ENCODE measurements at regions not wholly inside any gene's neighbourhood (a gene's known extent, or its start where the extent isn't known, plus 50 kb on each side); places are given as distances from the start of the nearest gene placed in this dataset.

DNA sequence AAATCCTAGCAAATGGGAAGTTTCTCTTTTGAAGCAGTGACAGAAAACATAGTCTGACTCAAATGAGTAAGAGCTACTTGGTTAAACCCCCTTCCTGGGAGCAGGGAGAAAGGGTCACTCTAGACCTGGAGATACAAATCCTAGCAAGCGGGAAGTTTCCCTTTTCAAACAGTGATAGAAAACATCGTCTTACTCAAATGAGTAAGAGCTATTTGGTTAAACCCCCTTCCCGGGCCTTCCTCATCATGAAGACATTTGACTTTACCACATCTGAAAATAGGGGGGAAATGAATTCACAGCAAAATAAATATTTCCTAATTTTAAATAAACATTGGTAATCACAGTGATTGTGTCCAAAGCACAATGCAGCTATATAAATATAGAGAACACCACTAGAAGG is 79.2 kb downstream of the FOXB1 start:
- H3K9ac ChIP-seq (ENCODE audit: low read depth, low read length) = no peak overlapping the region
- H3K9me3 ChIP-seq (ENCODE audit: control insufficient read depth, insufficient read depth, low read length) = no peaks in the 10 kb centered on the region
- H3K36me3 ChIP-seq (ENCODE audit: insufficient read depth, low read length) = no peaks in the 10 kb centered on the region
- no peaks in the 10 kb centered on the region for H3K4me1 ChIP-seq (ENCODE audit: insufficient read depth, low read length)

DNA sequence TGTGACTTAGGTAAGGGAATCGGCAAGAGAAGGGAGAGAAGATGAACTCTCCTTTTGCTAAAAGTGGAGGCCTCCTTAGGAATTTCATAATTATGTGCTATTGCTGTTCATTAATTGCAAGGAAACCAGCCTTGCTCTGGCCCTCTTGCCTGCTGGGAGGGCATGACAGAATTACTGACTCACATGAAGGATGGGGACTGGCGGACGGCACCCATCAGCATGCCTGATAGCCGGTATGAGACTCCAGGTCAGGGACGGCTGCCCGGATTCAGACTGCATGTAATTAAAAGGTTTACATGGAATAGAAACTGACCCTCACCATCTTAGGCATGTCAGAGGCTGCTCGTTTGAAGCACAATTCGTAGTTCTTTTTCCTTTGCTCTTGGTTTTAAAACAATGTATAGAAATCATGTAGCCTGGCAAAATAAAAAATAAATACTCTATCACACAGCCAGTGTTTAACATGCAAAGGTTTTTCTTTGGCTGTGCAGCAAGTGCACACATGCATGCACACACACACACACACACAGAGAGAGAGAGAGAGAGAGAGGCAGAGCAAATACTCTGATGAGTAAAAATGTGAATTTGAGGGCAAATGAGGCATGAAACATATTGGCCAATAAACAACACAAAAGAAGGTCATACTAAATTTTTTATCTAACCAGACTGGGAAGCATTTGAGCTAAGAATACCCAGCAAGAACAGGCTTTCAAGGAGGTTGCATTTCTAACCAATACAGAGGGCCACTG is 82.7 kb downstream of the FOXB1 start:
- no peaks in the 10 kb centered on the region for H3K9me3 ChIP-seq (ENCODE audit: control insufficient read depth, insufficient read depth, low read length)
- no peaks in the 10 kb centered on the region for H3K36me3 ChIP-seq (ENCODE audit: insufficient read depth, low read length)
- no peaks in the 10 kb centered on the region for H3K4me1 ChIP-seq (ENCODE audit: insufficient read depth, low read length)
- H3K9ac ChIP-seq (ENCODE audit: low read depth, low read length) = no peak overlapping the region

DNA sequence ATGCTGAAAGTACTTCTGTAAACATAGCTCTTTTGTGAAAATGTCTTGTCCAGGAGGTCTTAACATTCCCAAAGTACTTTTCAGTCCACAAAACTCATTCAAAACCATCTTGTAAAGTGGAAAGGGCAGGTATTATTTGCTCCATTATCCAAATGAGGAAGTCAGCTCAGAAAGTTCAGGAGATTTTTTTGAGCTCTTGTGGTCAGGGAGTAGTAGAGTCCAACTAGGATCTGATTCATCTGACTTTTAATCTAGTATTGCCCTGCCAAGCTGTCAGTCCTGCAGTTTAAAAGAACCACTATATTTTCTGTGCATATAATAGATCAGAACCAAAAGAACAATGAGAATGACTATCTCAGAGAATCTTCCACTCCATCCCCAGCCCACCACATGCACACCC is 83.5 kb downstream of the FOXB1 start:
- H3K36me3 ChIP-seq (ENCODE audit: insufficient read depth, low read length) = no peaks in the 10 kb centered on the region
- H3K9me3 ChIP-seq (ENCODE audit: control insufficient read depth, insufficient read depth, low read length) = no peaks in the 10 kb centered on the region
- H3K9ac ChIP-seq (ENCODE audit: low read depth, low read length) = no peak overlapping the region
- no peaks in the 10 kb centered on the region for H3K4me1 ChIP-seq (ENCODE audit: insufficient read depth, low read length)

- H3K4me1 ChIP-seq (ENCODE audit: insufficient read depth, low read length) = no peaks in the 10 kb centered on the region
Measured at GRCh38 chr15:60090747-60091146, 86.6 kb downstream of the FOXB1 start.

DNA sequence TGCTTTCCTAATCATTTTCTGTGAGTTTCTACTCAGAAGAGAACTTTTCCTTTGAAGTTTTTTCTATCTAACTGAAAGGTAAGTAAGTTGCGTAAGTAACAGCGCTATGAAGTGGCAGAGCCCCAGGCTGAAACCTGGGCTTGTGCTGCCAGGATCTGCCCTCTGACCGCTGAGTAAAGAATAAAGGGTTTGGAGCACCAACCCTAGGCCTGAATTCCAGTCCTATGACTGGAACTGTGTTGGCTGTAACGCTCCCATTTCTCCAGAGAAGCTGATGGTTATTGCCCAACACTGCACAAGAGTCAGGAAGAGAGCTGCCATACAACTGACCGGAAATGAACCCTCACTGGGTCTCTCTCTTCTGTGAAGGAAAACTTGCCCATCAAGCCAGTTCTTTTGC is 87.0 kb downstream of the FOXB1 start:
- Histone ChIP-seq H3K9me3 (ENCODE audit: control insufficient read depth, insufficient read depth, low read length) (no peaks in the 10 kb centered on the region), H3K36me3 (ENCODE audit: insufficient read depth, low read length) (no peaks in the 10 kb centered on the region), H3K9ac (ENCODE audit: low read depth, low read length) (no peak overlapping the region), H3K4me1 (ENCODE audit: insufficient read depth, low read length) (no peaks in the 10 kb centered on the region)

More at GRCh38 chr15:60090747-60091146, 86.6 kb downstream of the FOXB1 start:
- Histone ChIP-seq H3K9me3 (ENCODE audit: control insufficient read depth, insufficient read depth, low read length) (no peaks in the 10 kb centered on the region), H3K36me3 (ENCODE audit: insufficient read depth, low read length) (no peaks in the 10 kb centered on the region), H3K9ac (ENCODE audit: low read depth, low read length) (no peak overlapping the region)

DNA sequence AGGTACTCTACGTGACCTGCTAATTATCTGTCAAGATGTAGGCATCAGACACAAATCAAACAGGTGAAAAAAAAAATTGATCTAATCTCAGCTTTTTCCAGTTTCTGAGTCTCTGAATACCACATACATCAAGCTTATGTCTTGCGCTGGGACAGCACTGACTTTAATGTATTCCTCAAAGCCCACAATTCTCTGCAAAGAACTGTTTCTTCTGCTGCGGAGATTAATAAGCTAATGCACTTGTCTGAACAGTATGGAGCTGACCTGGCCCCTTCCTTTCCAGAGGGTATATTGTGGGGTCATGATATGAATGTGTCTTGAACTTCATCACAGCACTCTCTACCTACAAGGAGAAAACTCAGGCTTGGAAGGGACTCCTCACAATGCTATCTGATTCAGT is 87.8 kb downstream of the FOXB1 start:
- no peaks in the 10 kb centered on the region for H3K9me3 ChIP-seq (ENCODE audit: control insufficient read depth, insufficient read depth, low read length)
- H3K4me1 ChIP-seq (ENCODE audit: insufficient read depth, low read length) = no peaks in the 10 kb centered on the region
- no peaks in the 10 kb centered on the region for H3K36me3 ChIP-seq (ENCODE audit: insufficient read depth, low read length)
- H3K9ac ChIP-seq (ENCODE audit: low read depth, low read length) = no peak overlapping the region

DNA sequence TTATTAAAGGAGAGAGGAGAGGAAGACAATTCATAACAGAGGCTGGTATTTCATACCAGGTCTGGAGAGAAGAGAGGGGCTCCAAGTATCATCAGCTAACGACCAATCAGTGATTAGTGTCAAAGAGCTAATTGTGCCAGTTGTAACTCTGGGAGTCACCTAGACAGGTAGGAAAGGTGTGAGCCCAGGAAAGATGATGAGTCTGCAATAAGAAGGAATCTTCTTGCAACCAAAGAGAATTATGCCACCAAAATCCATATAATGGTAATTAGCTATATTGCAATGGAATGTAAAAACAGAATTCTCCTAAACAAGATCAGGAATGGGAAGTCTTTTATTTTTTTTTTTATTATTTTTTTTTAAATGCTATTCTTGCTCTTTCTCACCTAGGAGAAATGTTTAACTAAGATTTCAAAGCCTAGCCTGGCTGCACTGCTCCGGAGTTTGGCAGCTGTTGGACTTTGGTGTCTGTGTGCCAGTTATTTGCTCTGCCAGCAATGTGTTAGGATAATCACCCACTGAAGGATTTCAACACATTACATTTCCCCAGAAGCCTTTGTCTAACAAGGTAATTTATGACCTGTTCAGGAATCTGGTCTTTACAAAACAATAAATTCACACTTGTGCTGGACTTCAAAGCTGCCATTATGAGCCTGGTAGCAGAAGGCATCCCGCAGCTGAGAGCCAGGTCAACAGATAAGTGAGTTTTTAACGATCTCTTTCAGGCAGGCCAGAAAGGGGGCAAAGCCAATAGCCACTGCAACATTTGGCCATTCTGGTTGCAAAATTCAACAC is 89.4 kb downstream of the FOXB1 start:
- Histone ChIP-seq H3K9ac (ENCODE audit: low read depth, low read length) (no peak overlapping the region), H3K4me1 (ENCODE audit: insufficient read depth, low read length) (no peaks in the 10 kb centered on the region), H3K36me3 (ENCODE audit: insufficient read depth, low read length) (no peaks in the 10 kb centered on the region), H3K9me3 (ENCODE audit: control insufficient read depth, insufficient read depth, low read length) (no peaks in the 10 kb centered on the region)

DNA sequence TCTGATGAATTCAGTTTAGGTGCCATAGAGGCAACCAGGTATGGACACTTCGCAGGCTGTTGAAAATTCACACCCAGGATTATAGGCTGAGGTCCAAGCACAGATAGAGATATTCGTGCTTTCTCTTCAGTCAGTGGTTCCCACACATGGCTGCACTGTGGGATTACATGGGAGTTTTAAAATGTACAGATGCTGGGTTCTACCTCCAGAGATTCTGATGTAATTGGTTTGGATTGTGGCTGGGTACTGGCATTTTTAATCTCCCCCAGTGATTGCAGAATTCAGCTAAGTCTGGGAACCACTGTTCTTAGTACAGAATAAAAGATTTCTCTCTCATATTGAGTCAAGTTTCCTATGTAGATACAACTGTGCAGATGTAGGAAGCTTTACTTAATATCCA is 91.6 kb downstream of the FOXB1 start:
- H3K9ac ChIP-seq (ENCODE audit: low read depth, low read length) = no peak overlapping the region
- H3K36me3 ChIP-seq (ENCODE audit: insufficient read depth, low read length) = no peaks in the 10 kb centered on the region
- no peaks in the 10 kb centered on the region for H3K4me1 ChIP-seq (ENCODE audit: insufficient read depth, low read length)
- no peaks in the 10 kb centered on the region for H3K9me3 ChIP-seq (ENCODE audit: control insufficient read depth, insufficient read depth, low read length)

GRCh38 chr15:60096157-60096556 is 92.0 kb downstream of the FOXB1 start:
- no peaks in the 10 kb centered on the region for H3K9me3 ChIP-seq (ENCODE audit: control insufficient read depth, insufficient read depth, low read length)
- H3K36me3 ChIP-seq (ENCODE audit: insufficient read depth, low read length) = no peaks in the 10 kb centered on the region
- no peaks in the 10 kb centered on the region for H3K4me1 ChIP-seq (ENCODE audit: insufficient read depth, low read length)
- H3K9ac ChIP-seq (ENCODE audit: low read depth, low read length) = no peak overlapping the region

DNA sequence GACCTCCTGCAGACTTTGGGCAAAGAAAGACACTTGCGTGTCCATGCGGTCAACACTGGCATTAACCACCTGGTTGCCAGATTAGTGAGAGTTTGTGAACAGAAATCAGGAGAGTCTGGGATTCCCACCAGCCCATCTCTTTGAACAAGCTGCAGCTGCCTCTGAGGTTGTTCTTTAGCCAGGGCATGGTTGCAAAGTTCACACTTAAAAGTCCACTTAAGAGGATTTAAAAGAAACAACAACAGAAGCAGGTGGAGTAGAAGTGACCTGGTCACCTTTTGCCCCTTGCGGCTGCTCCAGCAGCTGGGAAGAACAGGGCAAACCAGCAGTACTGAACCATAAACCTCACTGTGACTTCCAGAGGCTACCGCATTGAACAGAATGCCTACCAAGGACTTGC is 97.3 kb downstream of the FOXB1 start:
- Histone ChIP-seq H3K36me3 (ENCODE audit: insufficient read depth, low read length) (no peaks in the 10 kb centered on the region), H3K9me3 (ENCODE audit: control insufficient read depth, insufficient read depth, low read length) (no peaks in the 10 kb centered on the region), H3K4me1 (ENCODE audit: insufficient read depth, low read length) (no peaks in the 10 kb centered on the region), H3K9ac (ENCODE audit: low read depth, low read length) (no peak overlapping the region)

DNA sequence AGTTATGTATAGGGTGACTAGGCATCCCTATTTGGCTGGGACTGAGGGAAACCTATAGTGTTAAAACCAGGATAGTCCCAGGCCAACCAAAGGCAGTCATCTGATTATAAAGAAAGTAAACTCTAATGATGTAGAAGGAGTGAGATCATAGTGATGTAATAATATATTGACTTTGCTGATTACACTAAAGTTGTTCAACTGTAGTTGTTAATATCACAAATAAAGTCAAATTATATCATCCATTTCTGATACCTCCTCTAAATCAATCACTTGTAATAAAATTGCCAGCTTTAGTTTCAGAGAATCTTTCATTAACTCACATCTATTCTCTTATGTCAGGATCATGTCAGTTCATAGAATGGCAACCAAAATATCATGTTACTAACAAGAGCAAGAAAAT is 98.6 kb downstream of the FOXB1 start:
- Histone ChIP-seq H3K9me3 (ENCODE audit: control insufficient read depth, insufficient read depth, low read length) (no peaks in the 10 kb centered on the region), H3K4me1 (ENCODE audit: insufficient read depth, low read length) (no peaks in the 10 kb centered on the region), H3K9ac (ENCODE audit: low read depth, low read length) (no peak overlapping the region), H3K36me3 (ENCODE audit: insufficient read depth, low read length) (no peaks in the 10 kb centered on the region)

DNA sequence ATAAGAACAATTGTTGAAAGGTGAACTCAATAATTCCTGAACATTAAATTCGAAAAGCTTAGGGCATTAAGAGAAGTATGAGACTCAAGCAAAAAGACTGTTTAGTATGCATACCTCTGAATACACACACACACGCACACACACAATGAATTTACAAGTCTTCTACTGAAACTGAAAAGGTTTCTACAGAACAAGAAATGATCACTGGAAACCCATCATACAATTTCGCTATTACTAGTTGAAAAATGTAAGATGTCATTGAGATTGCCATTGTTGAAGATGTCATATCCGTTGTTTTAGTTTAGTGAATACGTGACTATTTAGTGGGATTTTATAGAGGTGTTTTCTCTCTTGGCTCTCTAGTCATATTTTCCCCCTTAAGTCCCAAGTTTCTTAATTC is 106.8 kb downstream of the FOXB1 start:
- H3K9ac ChIP-seq (ENCODE audit: low read depth, low read length) = no peak overlapping the region
- H3K9me3 ChIP-seq (ENCODE audit: control insufficient read depth, insufficient read depth, low read length) = no peaks in the 10 kb centered on the region
- peaks cover 4% of the 10 kb centered on the region for H3K4me1 ChIP-seq (ENCODE audit: insufficient read depth, low read length)
- H3K36me3 ChIP-seq (ENCODE audit: insufficient read depth, low read length) = no peaks in the 10 kb centered on the region

- Histone ChIP-seq H3K36me3 (ENCODE audit: insufficient read depth, low read length) (no peaks in the 10 kb centered on the region), H3K9ac (ENCODE audit: low read depth, low read length) (no peak overlapping the region), H3K4me1 (ENCODE audit: insufficient read depth, low read length) (peaks cover 36% of the 10 kb centered on the region), H3K9me3 (ENCODE audit: control insufficient read depth, insufficient read depth, low read length) (no peaks in the 10 kb centered on the region)
Measured at GRCh38 chr15:60115579-60116380, 111.7 kb downstream of the FOXB1 start.

GRCh38 chr15:60116456-60117089 is 112.5 kb downstream of the FOXB1 start:
- H3K9me3 ChIP-seq (ENCODE audit: control insufficient read depth, insufficient read depth, low read length) = no peaks in the 10 kb centered on the region
- H3K4me1 ChIP-seq (ENCODE audit: insufficient read depth, low read length) = peaks cover 36% of the 10 kb centered on the region
- H3K36me3 ChIP-seq (ENCODE audit: insufficient read depth, low read length) = no peaks in the 10 kb centered on the region
- H3K9ac ChIP-seq (ENCODE audit: low read depth, low read length) = no peak overlapping the region
